ENCODE measurements at regions not wholly inside any gene's neighbourhood (a gene's known extent, or its start where the extent isn't known, plus 50 kb on each side); places are given as distances from the start of the nearest gene placed in this dataset.
"Not testable (repeated sequence)": the region's sequence is repeated elsewhere in the genome, so short reads cannot be mapped to it uniquely, and the experiment has no call there.

- not testable (repeated sequence) for H3K27me3 ChIP-seq; H3K4me1 ChIP-seq; H3K9me3 ChIP-seq; H3K4me3 ChIP-seq (ENCODE audit: low read depth, low read length); DNase-seq; H3K36me3 ChIP-seq
Observed at GRCh38 chr4:74505355-74505978, 60.5 kb downstream of the AREG start.

GRCh38 chr4:74509363-74509762 lies 64.4 kb downstream of the AREG start:
- H3K4me3 ChIP-seq (ENCODE audit: low read depth, low read length); DNase-seq; H3K36me3 ChIP-seq; H3K4me1 ChIP-seq; H3K27me3 ChIP-seq; H3K9me3 ChIP-seq: not testable (repeated sequence)

DNA sequence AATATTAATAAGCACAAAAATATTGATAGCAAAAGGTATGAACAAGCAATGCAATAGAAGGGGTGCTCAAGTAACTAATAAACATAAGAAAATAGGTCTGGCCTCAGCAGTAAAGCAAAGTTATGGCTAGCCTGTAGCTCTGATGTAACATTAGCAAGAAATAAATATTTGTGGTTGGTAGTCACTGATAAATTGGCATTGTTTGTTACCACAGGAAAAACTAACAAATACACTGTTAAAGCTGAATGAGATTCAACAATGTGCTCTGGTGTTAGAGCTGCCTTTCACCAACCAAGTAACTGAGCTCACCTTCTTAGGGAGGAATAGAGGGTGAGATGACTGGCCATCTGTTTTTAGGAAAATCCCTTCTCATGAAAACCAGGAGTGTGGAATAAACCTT lies 71.4 kb downstream of the AREG start:
- Histone ChIP-seq H3K27me3 (no peaks in the 10 kb centered on the region), H3K9me3 (no peaks in the 10 kb centered on the region), H3K36me3 (no peaks in the 10 kb centered on the region), H3K4me3 (ENCODE audit: low read depth, low read length) (no peak overlapping the region), H3K4me1 (no peaks in the 10 kb centered on the region)
- no peak for DNase-seq
- no peak for TF ChIP-seq CTCF (IDR thresholded peaks at IDR 0.05; ENCODE audit: low read depth, low read length)

DNA sequence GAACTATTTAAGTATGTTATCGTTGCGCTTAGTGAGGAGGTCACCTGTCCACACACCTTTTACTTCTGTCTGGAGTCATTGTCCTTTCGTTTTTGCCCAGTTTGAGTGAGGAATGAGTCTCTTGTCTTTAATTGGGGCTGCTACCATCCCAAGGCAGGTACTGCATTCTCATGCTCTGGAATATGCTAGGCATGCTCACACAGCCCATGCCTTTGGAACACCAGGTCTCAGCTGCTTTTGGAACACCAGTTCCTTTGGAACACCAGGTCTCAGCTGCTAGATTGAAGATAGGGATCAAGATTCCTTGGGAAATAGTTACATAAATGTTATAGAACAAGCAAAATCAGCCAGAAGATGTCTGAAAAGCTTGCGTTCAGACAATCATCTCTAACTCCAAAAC lies 73.1 kb downstream of the AREG start:
- Histone ChIP-seq H3K4me3 (ENCODE audit: low read depth, low read length) (no peak overlapping the region), H3K4me1 (no peaks in the 10 kb centered on the region), H3K27me3 (no peaks in the 10 kb centered on the region), H3K36me3 (no peaks in the 10 kb centered on the region), H3K9me3 (no peaks in the 10 kb centered on the region)
- no peak for DNase-seq
- no peak for TF ChIP-seq CTCF (IDR thresholded peaks at IDR 0.05; ENCODE audit: low read depth, low read length)

DNA sequence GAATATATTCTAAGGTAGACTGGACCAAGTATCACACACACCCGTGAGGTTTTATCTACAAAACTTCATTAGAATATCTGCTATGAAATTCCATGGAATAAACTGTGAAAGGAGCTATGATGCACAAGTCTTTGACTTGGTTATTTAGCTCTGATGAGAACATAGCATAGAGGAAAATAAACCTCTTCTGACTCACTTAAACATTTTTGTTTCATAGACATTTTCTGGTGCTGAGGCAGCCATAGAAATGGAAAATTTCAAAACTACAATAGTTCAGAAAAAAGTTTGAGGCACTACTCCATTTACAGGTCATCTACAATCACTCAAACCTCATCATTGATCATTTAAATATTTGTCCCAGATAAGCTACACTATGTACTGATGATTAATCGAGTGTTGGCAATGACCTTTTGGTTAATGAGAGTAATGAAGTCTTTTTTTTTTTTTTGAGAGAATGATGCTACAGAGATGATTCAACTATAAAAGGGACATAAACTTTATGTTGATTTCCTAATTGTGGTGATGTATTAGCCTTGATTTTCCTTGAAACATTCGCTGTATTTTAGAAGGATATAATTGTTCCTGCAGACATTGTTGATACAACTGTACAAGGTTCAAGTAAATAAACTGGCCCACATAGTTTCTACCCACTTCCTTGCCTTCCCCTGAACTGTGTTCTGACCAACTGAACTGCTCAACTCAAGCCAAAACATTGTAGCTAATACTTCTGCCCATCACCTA lies 77.5 kb downstream of the AREG start:
- no peak overlapping the region for H3K4me3 ChIP-seq (ENCODE audit: low read depth, low read length)
- DNase-seq = no peak
- TF ChIP-seq CTCF (IDR thresholded peaks at IDR 0.05; ENCODE audit: low read depth, low read length) = no peak

DNA sequence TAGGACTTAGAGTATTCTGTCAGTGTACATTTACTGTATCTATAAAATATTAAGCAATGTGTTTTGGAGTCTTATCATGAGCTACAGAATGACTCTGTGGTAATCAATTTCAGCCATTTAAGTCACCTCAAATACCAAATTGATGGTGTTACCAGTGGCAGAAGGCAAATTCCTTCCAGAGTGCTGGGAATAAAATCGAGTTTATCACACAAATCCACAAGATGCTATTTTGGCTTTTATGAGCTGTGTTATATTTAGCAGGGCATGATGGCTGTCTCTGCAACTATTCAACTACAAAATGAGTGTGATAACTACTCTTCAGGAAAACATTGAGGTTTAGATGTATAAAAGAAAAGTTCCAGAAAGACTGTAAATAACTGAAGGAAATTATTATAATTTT lies 78.2 kb downstream of the AREG start:
- no peak for TF ChIP-seq CTCF (IDR thresholded peaks at IDR 0.05; ENCODE audit: low read depth, low read length)
- Histone ChIP-seq H3K4me1 (no peaks in the 10 kb centered on the region), H3K27me3 (no peaks in the 10 kb centered on the region), H3K4me3 (ENCODE audit: low read depth, low read length) (no peak overlapping the region), H3K9me3 (no peaks in the 10 kb centered on the region), H3K36me3 (no peaks in the 10 kb centered on the region)
- DNase-seq = no peak

More for the DNA sequence above, 77.5 kb downstream of the AREG start:
- Histone ChIP-seq H3K9me3 (no peaks in the 10 kb centered on the region), H3K36me3 (no peaks in the 10 kb centered on the region), H3K4me1 (no peaks in the 10 kb centered on the region), H3K27me3 (no peaks in the 10 kb centered on the region)

DNA sequence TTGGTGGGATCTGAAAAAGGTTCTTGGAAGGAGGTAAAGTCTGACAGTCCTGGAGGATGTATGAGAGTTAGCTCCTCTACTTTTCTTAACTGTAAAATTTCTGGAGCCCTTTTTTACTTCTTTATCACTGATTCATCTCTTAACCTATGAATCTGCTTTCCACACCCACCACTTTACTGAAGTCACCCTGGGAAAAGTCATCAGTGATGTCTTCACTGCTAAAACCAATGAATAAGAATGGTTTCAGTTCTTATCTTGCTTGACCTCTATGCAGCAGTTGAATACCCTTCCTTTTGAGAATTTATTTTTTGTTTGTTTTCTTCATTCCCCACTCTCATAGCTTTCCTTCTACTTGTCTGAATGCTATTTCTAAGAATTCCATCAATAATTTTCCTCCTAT lies 80.0 kb downstream of the AREG start:
- Histone ChIP-seq H3K27me3 (no peaks in the 10 kb centered on the region), H3K4me1 (no peaks in the 10 kb centered on the region), H3K36me3 (no peaks in the 10 kb centered on the region), H3K4me3 (ENCODE audit: low read depth, low read length) (no peak overlapping the region), H3K9me3 (no peaks in the 10 kb centered on the region)
- no peak for TF ChIP-seq CTCF (IDR thresholded peaks at IDR 0.05; ENCODE audit: low read depth, low read length)
- DNase-seq = no peak
